Tibial nerve (tissue), 4 donors: ENCODE measurements at regions not wholly inside any gene's neighbourhood (a gene's known extent, or its start where the extent isn't known, plus 50 kb on each side); places are given as distances from the start of the nearest gene placed in this dataset.

Experiments used
- DNase-seq, 2 donors: peaks; one replicate each; pipeline ENCODE4 v3.0.0-alpha.2; 2019; ENCODE audit warnings: low spot score in 2 of 2
- H3K27ac ChIP-seq, 4 donors: fragments of 200-600 bp; sonication (generic) in 3 of 4; one replicate each; pipeline ENCODE4 v1.5.1; 2017 to 2019; ENCODE audit warnings: mild to moderate bottlenecking in 1 of 4
- H3K27me3 ChIP-seq, 2 donors: fragments of 200-600 bp; sonication (generic) in 1 of 2; one replicate each; pipeline versions ENCODE4 v1.5.1 to v1.6.0; 2017 to 2019
- H3K36me3 ChIP-seq, 3 donors: fragments of 200-600 bp; sonication (generic); one replicate each; pipeline ENCODE4 v1.5.1; 2018 to 2019
- H3K4me1 ChIP-seq, 4 donors: fragments of 200-600 bp; sonication (generic) in 3 of 4; one replicate each; pipeline ENCODE4 v1.5.1; 2017 to 2019
- H3K4me3 ChIP-seq, 4 donors: fragments of 200-600 bp; sonication (generic) in 3 of 4; one replicate each; pipeline ENCODE4 v1.5.1; 2017 to 2019; ENCODE audit warnings: mild to moderate bottlenecking in 1 of 4, moderate library complexity in 1 of 4
- H3K9me3 ChIP-seq, 4 donors: fragments of 200-600 bp; sonication (generic) in 3 of 4; one replicate each; pipeline ENCODE4 v1.5.1; 2017 to 2019
- CTCF ChIP-seq, 5 experiments: fragments of 200-600 bp in 3 of 5; fragments of 450-650 bp in 2 of 5; sonication (generic) in 3 of 5; IDR thresholded peaks; one replicate each; pipeline ENCODE4 v1.5.1; 2016 to 2019; ENCODE audit warnings: antibody characterized with exemption in 5 of 5, mild to moderate bottlenecking in 3 of 5, moderate library complexity in 2 of 5
- EP300 ChIP-seq, 2 donors: sonication (generic); formaldehyde crosslinking; IDR thresholded peaks; one replicate each; pipeline ENCODE4 v1.6.1; 2017; ENCODE audit warnings: antibody characterized with exemption in 2 of 2, mild to moderate bottlenecking in 1 of 2
- POLR2A ChIP-seq, 2 donors: fragments of 450-650 bp; IDR thresholded peaks; one replicate each; pipeline ENCODE4 v1.6.1; 2017; ENCODE audit warnings: antibody characterized with exemption in 2 of 2, mild to moderate bottlenecking in 2 of 2, moderate library complexity in 2 of 2
- WGBS, 2 donors: methylation state at CpG; one replicate each; pipeline ENCODE4 v1.1.5; 2018; 5-methylcytosine and 5-hydroxymethylcytosine counted together

GRCh38 chr5:21070858-21071257, 1082.9 kb upstream of the CDH18 start:
- TF ChIP-seq EP300 (IDR thresholded peaks at IDR 0.05), result no peak
- TF ChIP-seq POLR2A (IDR thresholded peaks at IDR 0.05), result no peak
- no peak for TF ChIP-seq CTCF (IDR thresholded peaks at IDR 0.05)
- H3K4me1 ChIP-seq, result no peaks in the 10 kb centered on the region
- DNase-seq, result no peak

GRCh38 chr5:21067724-21068123, 1079.7 kb upstream of the CDH18 start:
- TF ChIP-seq CTCF (IDR thresholded peaks at IDR 0.05) (no peak), POLR2A (IDR thresholded peaks at IDR 0.05) (no peak), EP300 (IDR thresholded peaks at IDR 0.05) (no peak)
- peaks cover 0 to 14% (median 0%) of the 10 kb centered on the region in 4 donors for H3K9me3 ChIP-seq
- H3K27me3 ChIP-seq, result no peaks in the 10 kb centered on the region
- 54 to 67% methylated on average over 1 of the region's 1 CpG for WGBS, 2 donors
- no peaks in the 10 kb centered on the region for H3K36me3 ChIP-seq
- no peak overlapping the region for H3K4me3 ChIP-seq
- DNase-seq, result no peak
- H3K4me1 ChIP-seq, result no peaks in the 10 kb centered on the region
- no peak overlapping the region for H3K27ac ChIP-seq

More at GRCh38 chr5:21070858-21071257, 1082.9 kb upstream of the CDH18 start:
- Histone ChIP-seq H3K4me3 (no peak overlapping the region), H3K27ac (no peak overlapping the region), H3K36me3 (no peaks in the 10 kb centered on the region), H3K27me3 (no peaks in the 10 kb centered on the region), H3K9me3 (no peaks in the 10 kb centered on the region)

- Histone ChIP-seq H3K4me1 (no peaks in the 10 kb centered on the region), H3K27me3 (no peaks in the 10 kb centered on the region), H3K27ac (no peak overlapping the region), H3K36me3 (no peaks in the 10 kb centered on the region), H3K9me3 (peaks cover 0 to 14% (median 0%) of the 10 kb centered on the region in 4 donors), H3K4me3 (no peak overlapping the region)
- 89 to 93% methylated on average over 3 of the region's 3 CpGs for WGBS, 2 donors
- TF ChIP-seq POLR2A (IDR thresholded peaks at IDR 0.05), result no peak
- TF ChIP-seq CTCF (IDR thresholded peaks at IDR 0.05), result no peak
- no peak for TF ChIP-seq EP300 (IDR thresholded peaks at IDR 0.05)
- DNase-seq, result no peak
Measured at GRCh38 chr5:21063146-21063545, 1075.1 kb upstream of the CDH18 start.

GRCh38 chr5:21058289-21058688, 1070.3 kb upstream of the CDH18 start:
- TF ChIP-seq CTCF (IDR thresholded peaks at IDR 0.05) (no peak), EP300 (IDR thresholded peaks at IDR 0.05) (no peak), POLR2A (IDR thresholded peaks at IDR 0.05) (no peak)
- no peaks in the 10 kb centered on the region for H3K4me1 ChIP-seq
- 89 to 93% methylated on average over 5 of the region's 5 CpGs for WGBS, 2 donors
- no peak overlapping the region for H3K4me3 ChIP-seq
- H3K27ac ChIP-seq, result no peak overlapping the region
- DNase-seq, result no peak
- peaks cover 0 to 5% (median 0%) of the 10 kb centered on the region in 4 donors for H3K9me3 ChIP-seq
- H3K36me3 ChIP-seq, result no peaks in the 10 kb centered on the region
- no peaks in the 10 kb centered on the region for H3K27me3 ChIP-seq

- Histone ChIP-seq H3K27ac (no peak overlapping the region), H3K36me3 (no peaks in the 10 kb centered on the region), H3K4me3 (no peak overlapping the region), H3K9me3 (no peaks in the 10 kb centered on the region), H3K27me3 (no peaks in the 10 kb centered on the region), H3K4me1 (no peaks in the 10 kb centered on the region)
- DNase-seq, result no peak
- TF ChIP-seq EP300 (IDR thresholded peaks at IDR 0.05) (no peak), POLR2A (IDR thresholded peaks at IDR 0.05) (no peak), CTCF (IDR thresholded peaks at IDR 0.05) (no peak)
- 92 to 100% methylated on average over 1 of the region's 1 CpG for WGBS, 2 donors
Measured at GRCh38 chr5:21051945-21052344, 1063.9 kb upstream of the CDH18 start.
